CD4-positive, alpha-beta T cell treated with Interleukin-17A for 4 hours (primary cell): ENCODE measurements at regions not wholly inside any gene's neighbourhood (a gene's known extent, or its start where the extent isn't known, plus 50 kb on each side); places are given as distances from the start of the nearest gene placed in this dataset.

Experiments used
- DNase-seq: peaks from one replicate; pipeline ENCODE4 v3.0.0-alpha.2; 2020; ENCODE audit warnings: mixed read lengths

- no peak for DNase-seq
These were observed 241.9 kb upstream of the FLRT2 start for GRCh38 chr14:85288041-85288440.

GRCh38 chr14:85291731-85292130, 238.2 kb upstream of the FLRT2 start:
- DNase-seq: no peak

- DNase-seq: no peak
These were observed 236.2 kb upstream of the FLRT2 start for GRCh38 chr14:85293612-85294234.

- no peak for DNase-seq
These were observed 234.6 kb upstream of the FLRT2 start for GRCh38 chr14:85295318-85295717.

GRCh38 chr14:85296456-85297210, 233.3 kb upstream of the FLRT2 start:
- DNase-seq: no peak

- DNase-seq: no peak
These were observed 229.8 kb upstream of the FLRT2 start for GRCh38 chr14:85300107-85300506.

- no peak for DNase-seq
These were observed 228.4 kb upstream of the FLRT2 start for GRCh38 chr14:85301506-85301905.

GRCh38 chr14:85306024-85306423, 223.9 kb upstream of the FLRT2 start:
- no peak for DNase-seq

GRCh38 chr14:85308531-85309300, 221.2 kb upstream of the FLRT2 start:
- no peak for DNase-seq

- DNase-seq: no peak
These were observed 219.3 kb upstream of the FLRT2 start for GRCh38 chr14:85310491-85311272.

GRCh38 chr14:85313560-85314207, 216.3 kb upstream of the FLRT2 start:
- no peak for DNase-seq

GRCh38 chr14:85315290-85315689, 214.7 kb upstream of the FLRT2 start:
- DNase-seq: no peak

GRCh38 chr14:85315733-85316290, 214.1 kb upstream of the FLRT2 start:
- no peak for DNase-seq

GRCh38 chr14:85316701-85317410, 213.1 kb upstream of the FLRT2 start:
- DNase-seq: no peak

- DNase-seq: no peak
These were observed 212.4 kb upstream of the FLRT2 start for GRCh38 chr14:85317491-85318021.

GRCh38 chr14:85319101-85319500, 210.8 kb upstream of the FLRT2 start:
- DNase-seq: no peak

GRCh38 chr14:85319998-85320630, 209.8 kb upstream of the FLRT2 start:
- no peak for DNase-seq

GRCh38 chr14:85325134-85326017, 204.6 kb upstream of the FLRT2 start:
- DNase-seq: no peak

- DNase-seq: no peak
These were observed 197.5 kb upstream of the FLRT2 start for GRCh38 chr14:85332401-85332800.

GRCh38 chr14:85333313-85333712, 196.6 kb upstream of the FLRT2 start:
- DNase-seq: no peak
